Neuron (in vitro differentiated cells): ENCODE measurements at regions not wholly inside any gene's neighbourhood (a gene's known extent, or its start where the extent isn't known, plus 50 kb on each side); places are given as distances from the start of the nearest gene placed in this dataset.
A peak's percentile ranks its signal among the peaks of the same experiment; 100 is the strongest.

Experiments used
- H2AFZ ChIP-seq: one replicate; pipeline ENCODE4 v1.6.1; 2013; ENCODE audit warnings: low read depth, mild to moderate bottlenecking, inconsistent platforms, low read length, moderate library complexity
- H3K27me3 ChIP-seq: one replicate; pipeline ENCODE4 v1.6.1; 2013; ENCODE audit warnings: low read length; ENCODE audit not compliant: insufficient read depth
- H3K36me3 ChIP-seq: one replicate; pipeline ENCODE4 v1.6.1; 2013; ENCODE audit warnings: low read length; ENCODE audit not compliant: insufficient read depth
- H3K4me1 ChIP-seq: one replicate; pipeline ENCODE4 v1.6.1; 2013; ENCODE audit warnings: low read length; ENCODE audit not compliant: insufficient read depth
- H3K4me3 ChIP-seq: 2 replicates; pipeline ENCODE4 v1.5.1; 2013; ENCODE audit warnings: mild to moderate bottlenecking, low read length, moderate library complexity
- H3K9me3 ChIP-seq: one replicate; pipeline ENCODE4 v1.6.1; 2013; ENCODE audit warnings: low read length

DNA sequence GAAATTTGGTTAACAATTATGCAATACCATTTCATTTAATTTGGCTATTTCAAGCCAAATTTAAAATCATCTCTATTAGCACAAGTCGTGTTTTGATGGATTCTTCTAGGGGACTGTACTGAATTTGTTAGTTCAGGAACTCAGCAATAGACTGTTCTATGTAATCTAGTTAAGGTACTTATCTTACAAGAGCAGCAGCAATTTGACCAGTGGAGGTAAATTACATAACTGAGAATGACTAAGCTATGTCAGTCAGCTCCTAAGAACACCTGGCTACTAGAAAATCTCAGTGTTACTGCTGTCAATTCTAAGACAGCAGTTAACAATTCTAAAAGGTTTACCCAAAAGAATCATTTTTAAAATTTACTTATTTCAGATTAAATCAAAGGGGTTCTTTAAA lies 513.9 kb upstream of the ZWINT start:
- Histone ChIP-seq H3K4me3 (no peak overlapping the region), H2AFZ (no peak overlapping the region), H3K4me1 (no peaks in the 10 kb centered on the region), H3K36me3 (no peaks in the 10 kb centered on the region), H3K27me3 (no peaks in the 10 kb centered on the region), H3K9me3 (no peaks in the 10 kb centered on the region)

- H3K4me1 ChIP-seq = peaks cover 2% of the 10 kb centered on the region
- no peak overlapping the region for H3K4me3 ChIP-seq
- H3K36me3 ChIP-seq = no peaks in the 10 kb centered on the region
- H3K27me3 ChIP-seq = no peaks in the 10 kb centered on the region
- no peak overlapping the region for H2AFZ ChIP-seq
- no peaks in the 10 kb centered on the region for H3K9me3 ChIP-seq
Observed at GRCh38 chr10:56871160-56871668, 510.2 kb upstream of the ZWINT start.

DNA sequence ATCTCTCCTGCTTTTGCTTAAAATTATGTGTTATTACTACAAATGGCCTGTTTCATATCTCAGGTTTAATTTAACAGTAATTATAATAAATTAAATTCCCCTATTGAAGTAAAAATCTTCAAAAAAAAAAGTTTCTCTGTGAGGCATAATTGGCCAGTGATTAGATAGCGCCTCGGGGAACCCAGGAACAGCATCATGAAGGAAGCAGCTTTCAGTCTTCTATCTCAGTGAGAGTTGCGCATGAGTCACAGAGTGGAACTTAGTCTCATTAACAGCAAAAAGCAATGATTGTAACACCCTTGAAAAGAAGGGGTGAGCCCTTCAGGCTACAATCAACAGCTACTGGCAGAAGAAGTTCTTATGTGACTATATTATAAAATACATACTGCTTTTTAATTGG lies 506.2 kb upstream of the ZWINT start:
- Histone ChIP-seq H3K4me1 (peaks cover 2% of the 10 kb centered on the region), H3K4me3 (no peak overlapping the region), H3K36me3 (no peaks in the 10 kb centered on the region), H3K27me3 (no peaks in the 10 kb centered on the region), H3K9me3 (no peaks in the 10 kb centered on the region), H2AFZ (no peak overlapping the region)

DNA sequence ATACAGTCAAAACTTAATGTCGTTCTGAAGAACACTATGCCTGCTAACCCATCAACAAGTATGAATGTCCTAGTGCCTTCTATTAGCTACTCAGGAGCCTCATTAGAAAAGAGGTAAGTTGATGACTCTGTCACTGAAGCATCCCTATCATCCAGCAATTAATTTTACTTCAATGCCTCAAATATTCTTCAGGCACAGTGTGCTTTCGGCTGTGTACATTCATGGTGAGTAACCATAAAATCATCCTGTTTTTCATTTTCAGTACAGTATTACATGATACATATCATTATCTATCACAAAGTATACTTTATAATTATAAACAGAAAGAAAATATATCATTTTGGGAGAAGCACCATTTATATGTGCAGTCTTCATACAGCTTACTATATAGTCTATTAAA lies 495.5 kb upstream of the ZWINT start:
- H3K36me3 ChIP-seq = no peaks in the 10 kb centered on the region
- H3K4me1 ChIP-seq = no peaks in the 10 kb centered on the region
- H3K27me3 ChIP-seq = no peaks in the 10 kb centered on the region
- H2AFZ ChIP-seq = no peak overlapping the region
- H3K4me3 ChIP-seq = no peak overlapping the region
- no peaks in the 10 kb centered on the region for H3K9me3 ChIP-seq

DNA sequence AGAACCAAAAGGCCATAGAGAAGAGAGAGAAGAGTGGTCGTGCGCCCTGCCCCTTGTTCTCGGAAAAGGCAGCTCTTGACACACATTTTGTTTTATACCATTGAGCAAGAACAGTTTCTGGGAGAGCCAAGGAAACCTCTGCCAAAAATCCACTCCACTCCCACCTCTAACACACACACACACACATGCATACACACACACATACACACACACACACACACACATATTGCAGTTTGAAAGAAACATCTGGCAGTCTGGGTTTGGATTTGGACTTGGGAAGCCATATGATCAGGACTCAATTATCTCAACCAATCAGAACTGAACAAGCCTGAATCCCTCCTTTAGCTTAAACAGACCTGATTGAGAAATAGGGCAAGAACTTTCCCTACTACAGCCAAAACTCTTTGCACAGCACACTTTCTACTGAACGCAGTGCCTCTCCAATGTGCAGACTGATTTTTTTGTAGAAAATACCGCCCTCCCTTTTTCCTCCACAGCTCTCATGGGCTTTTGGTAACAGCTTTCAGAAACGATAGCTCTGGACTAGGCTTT lies 484.0 kb upstream of the ZWINT start:
- H3K27me3 ChIP-seq = no peaks in the 10 kb centered on the region
- H3K36me3 ChIP-seq = no peaks in the 10 kb centered on the region
- H3K9me3 ChIP-seq = no peaks in the 10 kb centered on the region
- H2AFZ ChIP-seq = no peak overlapping the region
- H3K4me3 ChIP-seq = no peak overlapping the region
- H3K4me1 ChIP-seq = no peaks in the 10 kb centered on the region

GRCh38 chr10:56836659-56837058 lies 475.6 kb upstream of the ZWINT start:
- H3K4me1 ChIP-seq = no peaks in the 10 kb centered on the region
- no peaks in the 10 kb centered on the region for H3K36me3 ChIP-seq
- no peak overlapping the region for H2AFZ ChIP-seq
- no peak overlapping the region for H3K4me3 ChIP-seq
- H3K9me3 ChIP-seq = no peaks in the 10 kb centered on the region
- H3K27me3 ChIP-seq = no peaks in the 10 kb centered on the region

DNA sequence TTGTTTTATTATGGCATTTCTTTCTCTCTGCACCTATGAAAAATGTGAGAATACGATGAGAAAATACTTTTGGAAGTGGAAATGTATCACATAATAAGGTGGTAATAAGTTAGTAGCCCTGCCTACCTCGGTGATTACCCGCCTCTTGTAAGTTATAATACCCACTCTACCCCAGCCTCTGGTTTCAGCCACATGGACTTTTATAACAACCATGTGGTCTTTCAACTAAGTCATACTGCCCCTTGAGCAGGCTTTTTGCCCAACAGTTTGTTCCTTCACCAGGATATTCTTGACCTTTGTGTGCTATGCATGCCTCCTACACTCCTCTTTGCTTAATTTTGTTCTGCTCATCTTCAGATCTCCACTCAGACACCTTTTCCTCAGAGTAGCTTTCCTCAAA lies 470.6 kb upstream of the ZWINT start:
- no peak overlapping the region for H2AFZ ChIP-seq
- no peaks in the 10 kb centered on the region for H3K36me3 ChIP-seq
- H3K4me1 ChIP-seq = no peaks in the 10 kb centered on the region
- H3K4me3 ChIP-seq = no peak overlapping the region
- H3K9me3 ChIP-seq = no peaks in the 10 kb centered on the region
- H3K27me3 ChIP-seq = no peaks in the 10 kb centered on the region

DNA sequence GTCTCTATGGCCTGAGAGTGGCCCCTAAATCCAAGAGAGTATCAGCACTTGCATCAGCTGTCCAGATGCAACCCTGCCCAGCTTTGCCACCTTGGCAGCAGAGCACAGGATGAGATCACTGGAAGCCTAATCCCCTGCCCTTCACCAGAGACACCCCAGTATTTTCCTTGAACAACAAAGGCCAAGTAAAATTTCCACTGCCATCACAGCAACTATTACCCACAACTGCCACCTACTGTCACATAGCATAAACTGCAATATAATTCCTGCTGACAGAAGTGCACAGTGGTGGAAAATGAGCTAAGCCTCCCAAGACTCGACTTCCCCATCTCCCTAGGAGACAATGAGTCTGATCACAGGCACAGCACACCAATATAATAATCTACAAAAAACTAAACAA lies 462.8 kb upstream of the ZWINT start:
- Histone ChIP-seq H3K4me1 (no peaks in the 10 kb centered on the region), H3K36me3 (no peaks in the 10 kb centered on the region), H3K4me3 (no peak overlapping the region), H3K27me3 (no peaks in the 10 kb centered on the region), H2AFZ (no peak overlapping the region), H3K9me3 (no peaks in the 10 kb centered on the region)

DNA sequence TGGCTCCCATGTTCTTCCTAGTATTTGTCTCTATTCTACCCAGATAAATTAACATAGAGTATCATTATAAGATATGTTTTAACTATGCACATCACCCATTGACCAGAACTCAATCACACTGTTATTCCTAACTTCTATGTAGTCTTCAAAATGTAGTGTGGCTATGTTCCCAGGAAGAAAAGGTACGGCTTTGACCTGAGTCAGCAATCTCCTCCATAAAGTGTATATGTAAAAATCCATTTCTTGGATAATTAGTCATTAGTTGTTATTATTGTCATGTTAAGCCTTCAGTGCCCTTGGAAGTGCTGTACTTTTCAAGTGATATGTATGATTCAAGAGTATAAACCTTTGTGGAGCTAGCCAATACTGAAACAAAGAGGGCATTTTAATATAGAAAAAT lies 444.0 kb upstream of the ZWINT start:
- Histone ChIP-seq H2AFZ (no peak overlapping the region), H3K4me3 (no peak overlapping the region), H3K36me3 (no peaks in the 10 kb centered on the region), H3K4me1 (peaks cover 2% of the 10 kb centered on the region), H3K9me3 (no peaks in the 10 kb centered on the region), H3K27me3 (no peaks in the 10 kb centered on the region)

- Histone ChIP-seq H2AFZ (no peak overlapping the region), H3K36me3 (no peaks in the 10 kb centered on the region), H3K4me1 (peaks cover 8% of the 10 kb centered on the region), H3K4me3 (no peak overlapping the region), H3K27me3 (no peaks in the 10 kb centered on the region), H3K9me3 (no peaks in the 10 kb centered on the region)
Observed at GRCh38 chr10:56785292-56785691, 424.2 kb upstream of the ZWINT start.

- Histone ChIP-seq H3K4me3 (no peak overlapping the region), H3K36me3 (no peaks in the 10 kb centered on the region), H3K27me3 (no peaks in the 10 kb centered on the region), H3K9me3 (no peaks in the 10 kb centered on the region), H2AFZ (no peak overlapping the region), H3K4me1 (peaks cover 2% of the 10 kb centered on the region)
Observed at GRCh38 chr10:56782503-56782902, 421.4 kb upstream of the ZWINT start.

DNA sequence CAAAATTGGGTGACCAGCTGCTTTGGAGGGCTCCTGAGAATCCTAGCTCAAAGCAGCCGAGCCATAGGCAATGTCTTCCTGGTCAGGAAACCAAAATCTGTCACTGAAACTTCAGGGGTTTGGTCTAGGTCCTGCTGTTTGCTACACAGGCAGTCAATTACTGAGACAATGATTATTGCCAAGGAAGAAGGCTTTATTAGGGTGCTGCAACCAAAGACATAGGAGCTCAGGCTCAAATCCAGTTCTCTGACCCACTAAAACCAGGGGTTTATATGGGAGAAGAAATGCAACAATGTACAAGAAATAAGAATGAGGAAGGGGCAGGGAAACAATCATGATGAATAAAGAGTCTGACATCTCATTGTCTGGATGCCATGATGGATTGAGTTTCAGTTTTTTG lies 410.3 kb upstream of the ZWINT start:
- Histone ChIP-seq H3K4me1 (no peaks in the 10 kb centered on the region), H2AFZ (no peak overlapping the region), H3K27me3 (no peaks in the 10 kb centered on the region), H3K4me3 (no peak overlapping the region), H3K9me3 (peaks cover 4% of the 10 kb centered on the region), H3K36me3 (no peaks in the 10 kb centered on the region)

GRCh38 chr10:56763090-56763489 lies 402.0 kb upstream of the ZWINT start:
- no peaks in the 10 kb centered on the region for H3K36me3 ChIP-seq
- no peaks in the 10 kb centered on the region for H3K27me3 ChIP-seq
- no peak overlapping the region for H2AFZ ChIP-seq
- H3K9me3 ChIP-seq = no peaks in the 10 kb centered on the region
- H3K4me3 ChIP-seq = no peak overlapping the region
- H3K4me1 ChIP-seq = no peaks in the 10 kb centered on the region

DNA sequence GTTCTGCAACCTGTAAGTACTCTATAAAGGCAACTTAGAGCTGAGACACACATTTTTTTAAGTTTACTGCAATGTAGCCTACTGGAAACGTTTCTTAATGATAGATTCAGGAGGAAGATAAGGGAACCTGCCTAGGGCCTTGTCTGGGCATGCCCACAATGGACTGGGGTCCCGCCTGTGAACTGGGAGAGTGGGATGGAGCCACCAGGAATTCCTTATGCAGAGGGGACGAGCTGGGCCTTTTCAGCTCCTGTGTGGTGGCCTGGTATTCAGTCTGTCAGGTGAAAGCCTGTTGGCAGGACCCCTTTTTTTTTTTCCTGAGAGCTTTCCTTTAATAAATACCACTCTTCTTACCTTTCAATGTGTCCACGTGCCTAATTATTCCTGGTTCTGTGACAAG lies 384.4 kb upstream of the ZWINT start:
- no peaks in the 10 kb centered on the region for H3K4me1 ChIP-seq

More for the DNA sequence above, 384.4 kb upstream of the ZWINT start:
- H3K27me3 ChIP-seq = no peaks in the 10 kb centered on the region
- peak overlapping the region; percentile 36 for H2AFZ ChIP-seq
- H3K9me3 ChIP-seq = no peaks in the 10 kb centered on the region
- no peaks in the 10 kb centered on the region for H3K36me3 ChIP-seq
- H3K4me3 ChIP-seq = no peak overlapping the region
